Activated naive CD8-positive, alpha-beta T cell (primary cell): ENCODE measurements at regions not wholly inside any gene's neighbourhood (a gene's known extent, or its start where the extent isn't known, plus 50 kb on each side); places are given as distances from the start of the nearest gene placed in this dataset.

Experiments
- H3K27ac Mint-ChIP-seq: one replicate; pipeline ENCODE4 v1.8.0; 2021; ENCODE audit warnings: mixed read lengths
- H3K27me3 Mint-ChIP-seq: one replicate; pipeline ENCODE4 v1.8.0; 2021; ENCODE audit warnings: mixed read lengths
- H3K36me3 Mint-ChIP-seq: one replicate; pipeline ENCODE4 v1.8.0; 2021; ENCODE audit warnings: mixed read lengths
- H3K4me1 Mint-ChIP-seq: one replicate; pipeline ENCODE4 v1.8.0; 2021; ENCODE audit warnings: low read depth, mixed read lengths
- H3K4me3 Mint-ChIP-seq: one replicate; pipeline ENCODE4 v1.8.0; 2021; ENCODE audit warnings: mild to moderate bottlenecking, mixed read lengths
- H3K9me3 Mint-ChIP-seq: one replicate; pipeline ENCODE4 v1.8.0; 2021; ENCODE audit warnings: low read depth, mixed read lengths

GRCh38 chr17:33438578-33438977 is 145.5 kb upstream of the ASIC2 start:
- Mint-ChIP-seq H3K4me1 (no peaks in the 10 kb centered on the region), H3K27ac (no peak overlapping the region), H3K36me3 (no peaks in the 10 kb centered on the region), H3K4me3 (no peak overlapping the region), H3K27me3 (peaks cover 4% of the 10 kb centered on the region), H3K9me3 (peaks cover 8% of the 10 kb centered on the region)

- peaks cover 8% of the 10 kb centered on the region for H3K9me3 Mint-ChIP-seq
- H3K36me3 Mint-ChIP-seq = no peaks in the 10 kb centered on the region
- H3K27ac Mint-ChIP-seq = no peak overlapping the region
- no peaks in the 10 kb centered on the region for H3K4me1 Mint-ChIP-seq
- H3K27me3 Mint-ChIP-seq = peaks cover 4% of the 10 kb centered on the region
- H3K4me3 Mint-ChIP-seq = no peak overlapping the region
These were observed 149.2 kb upstream of the ASIC2 start for GRCh38 chr17:33442320-33442719.

GRCh38 chr17:33444731-33445130 is 151.6 kb upstream of the ASIC2 start:
- peaks cover 8% of the 10 kb centered on the region for H3K9me3 Mint-ChIP-seq

DNA sequence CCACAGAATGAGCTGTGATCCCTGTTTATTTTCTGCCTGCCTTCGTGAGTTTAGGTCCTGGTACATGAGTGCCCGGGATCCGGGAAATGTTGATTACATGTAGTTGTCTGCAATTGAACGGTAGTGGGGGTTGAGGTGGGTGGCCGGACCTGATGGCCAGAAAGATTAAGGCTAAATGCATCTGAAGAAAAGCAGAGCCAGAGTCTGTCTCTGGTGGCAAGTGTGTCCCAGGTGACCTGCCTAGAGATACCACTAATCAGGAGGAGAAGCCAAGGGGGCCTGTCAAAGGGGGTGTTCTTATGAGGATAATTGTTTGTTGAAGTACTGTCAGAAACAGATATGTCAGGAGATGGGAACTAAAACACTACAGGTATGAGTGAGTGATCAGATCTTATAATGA is 154.0 kb upstream of the ASIC2 start:
- H3K27ac Mint-ChIP-seq = no peak overlapping the region
- H3K36me3 Mint-ChIP-seq = no peaks in the 10 kb centered on the region
- H3K9me3 Mint-ChIP-seq = peaks cover 8% of the 10 kb centered on the region
- H3K4me3 Mint-ChIP-seq = no peak overlapping the region
- H3K4me1 Mint-ChIP-seq = no peaks in the 10 kb centered on the region
- H3K27me3 Mint-ChIP-seq = peaks cover 4% of the 10 kb centered on the region

More at GRCh38 chr17:33444731-33445130, 151.6 kb upstream of the ASIC2 start:
- peaks cover 4% of the 10 kb centered on the region for H3K27me3 Mint-ChIP-seq
- H3K27ac Mint-ChIP-seq = no peak overlapping the region
- H3K36me3 Mint-ChIP-seq = no peaks in the 10 kb centered on the region
- H3K4me1 Mint-ChIP-seq = no peaks in the 10 kb centered on the region
- no peak overlapping the region for H3K4me3 Mint-ChIP-seq

GRCh38 chr17:33451221-33451620 is 158.1 kb upstream of the ASIC2 start:
- no peaks in the 10 kb centered on the region for H3K4me1 Mint-ChIP-seq

GRCh38 chr17:33457477-33457876 is 164.4 kb upstream of the ASIC2 start:
- Mint-ChIP-seq H3K4me3 (no peak overlapping the region), H3K4me1 (no peaks in the 10 kb centered on the region), H3K36me3 (no peaks in the 10 kb centered on the region), H3K9me3 (no peaks in the 10 kb centered on the region), H3K27me3 (peaks cover 14% of the 10 kb centered on the region), H3K27ac (no peak overlapping the region)

More at GRCh38 chr17:33451221-33451620, 158.1 kb upstream of the ASIC2 start:
- H3K36me3 Mint-ChIP-seq = no peaks in the 10 kb centered on the region
- H3K9me3 Mint-ChIP-seq = no peaks in the 10 kb centered on the region
- H3K27ac Mint-ChIP-seq = no peak overlapping the region
- peaks cover 1% of the 10 kb centered on the region for H3K27me3 Mint-ChIP-seq
- no peak overlapping the region for H3K4me3 Mint-ChIP-seq

GRCh38 chr17:33459078-33459940 is 166.2 kb upstream of the ASIC2 start:
- H3K27ac Mint-ChIP-seq = no peak overlapping the region
- no peaks in the 10 kb centered on the region for H3K36me3 Mint-ChIP-seq
- no peak overlapping the region for H3K4me3 Mint-ChIP-seq
- no peaks in the 10 kb centered on the region for H3K4me1 Mint-ChIP-seq
- no peaks in the 10 kb centered on the region for H3K9me3 Mint-ChIP-seq
- H3K27me3 Mint-ChIP-seq = peaks cover 17% of the 10 kb centered on the region

- H3K27ac Mint-ChIP-seq = no peak overlapping the region
- H3K9me3 Mint-ChIP-seq = no peaks in the 10 kb centered on the region
- H3K27me3 Mint-ChIP-seq = peaks cover 18% of the 10 kb centered on the region
- no peaks in the 10 kb centered on the region for H3K36me3 Mint-ChIP-seq
- no peaks in the 10 kb centered on the region for H3K4me1 Mint-ChIP-seq
- no peak overlapping the region for H3K4me3 Mint-ChIP-seq
These were observed 167.8 kb upstream of the ASIC2 start for GRCh38 chr17:33460781-33461450.

DNA sequence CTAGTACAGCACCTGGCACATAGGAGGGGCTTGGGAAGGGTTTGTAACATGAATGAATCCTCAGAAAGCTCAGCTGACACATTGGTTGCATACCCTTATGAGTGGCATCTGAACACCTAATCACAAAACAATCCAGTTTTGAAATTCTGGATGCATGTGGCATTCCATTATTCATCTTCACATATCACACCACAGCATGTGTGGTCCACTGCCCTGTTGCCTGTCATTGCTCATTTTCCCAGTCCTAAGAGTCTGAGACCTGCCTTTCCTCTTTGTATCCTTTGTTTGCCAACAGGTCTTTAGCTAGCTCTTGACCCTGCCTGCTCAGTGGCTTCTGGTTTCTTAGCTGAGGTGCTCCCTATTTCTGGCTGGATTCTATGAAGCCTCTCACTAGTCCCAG is 170.8 kb upstream of the ASIC2 start:
- Mint-ChIP-seq H3K27ac (no peak overlapping the region), H3K4me1 (no peaks in the 10 kb centered on the region), H3K9me3 (no peaks in the 10 kb centered on the region), H3K4me3 (no peak overlapping the region), H3K36me3 (no peaks in the 10 kb centered on the region), H3K27me3 (peaks cover 10% of the 10 kb centered on the region)

DNA sequence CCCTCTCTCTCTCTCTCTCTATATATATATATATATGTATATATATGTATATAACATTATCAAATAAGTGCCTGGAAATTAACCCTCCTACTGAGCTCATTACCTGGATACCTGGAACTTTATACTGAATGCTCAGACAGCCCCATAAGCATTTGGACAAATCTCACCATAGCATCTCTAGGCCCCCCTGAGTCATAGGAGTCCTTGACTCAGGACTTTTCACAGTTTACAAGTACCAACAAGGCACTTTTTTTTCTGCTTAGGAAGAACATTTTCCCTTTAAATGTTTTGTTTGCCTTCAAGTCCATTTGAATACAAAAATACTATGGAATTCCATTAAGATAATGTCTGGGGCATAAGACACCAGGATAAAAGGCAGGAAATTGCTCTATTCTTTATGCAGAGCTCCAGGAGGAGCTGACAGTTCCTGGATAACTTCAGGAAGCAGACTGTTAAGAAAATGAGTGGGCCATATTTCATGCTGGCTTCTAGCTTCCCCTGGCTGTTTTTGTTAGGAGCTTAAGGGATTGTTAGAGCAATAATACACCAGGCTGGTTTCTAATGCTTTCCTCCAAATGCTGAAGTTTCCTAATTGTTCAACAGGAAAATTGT is 171.7 kb upstream of the ASIC2 start:
- no peaks in the 10 kb centered on the region for H3K9me3 Mint-ChIP-seq
- H3K27ac Mint-ChIP-seq = no peak overlapping the region
- peaks cover 7% of the 10 kb centered on the region for H3K27me3 Mint-ChIP-seq
- no peaks in the 10 kb centered on the region for H3K4me1 Mint-ChIP-seq
- H3K36me3 Mint-ChIP-seq = no peaks in the 10 kb centered on the region
- H3K4me3 Mint-ChIP-seq = no peak overlapping the region

DNA sequence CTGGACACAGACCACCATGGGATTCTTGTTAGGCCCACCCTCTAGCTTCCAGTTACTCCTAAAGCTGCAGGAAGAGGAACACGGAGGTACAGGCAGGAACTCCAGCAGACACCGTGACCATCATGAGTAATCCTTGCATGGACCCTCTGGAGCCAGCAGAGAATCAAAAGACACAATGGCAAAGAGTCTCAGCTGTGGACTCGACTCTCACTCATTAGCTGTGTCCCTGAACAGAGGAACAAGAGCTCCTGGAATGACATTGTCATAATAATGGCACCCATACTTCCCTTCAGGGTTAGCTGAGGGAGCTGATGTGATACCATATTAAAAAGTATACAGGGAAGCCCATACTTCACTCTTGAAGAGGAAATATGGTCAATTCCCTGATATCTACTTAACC is 176.3 kb upstream of the ASIC2 start:
- no peaks in the 10 kb centered on the region for H3K36me3 Mint-ChIP-seq
- peaks cover 4% of the 10 kb centered on the region for H3K27me3 Mint-ChIP-seq
- H3K4me1 Mint-ChIP-seq = no peaks in the 10 kb centered on the region
- H3K4me3 Mint-ChIP-seq = no peak overlapping the region
- no peaks in the 10 kb centered on the region for H3K9me3 Mint-ChIP-seq
- H3K27ac Mint-ChIP-seq = no peak overlapping the region

DNA sequence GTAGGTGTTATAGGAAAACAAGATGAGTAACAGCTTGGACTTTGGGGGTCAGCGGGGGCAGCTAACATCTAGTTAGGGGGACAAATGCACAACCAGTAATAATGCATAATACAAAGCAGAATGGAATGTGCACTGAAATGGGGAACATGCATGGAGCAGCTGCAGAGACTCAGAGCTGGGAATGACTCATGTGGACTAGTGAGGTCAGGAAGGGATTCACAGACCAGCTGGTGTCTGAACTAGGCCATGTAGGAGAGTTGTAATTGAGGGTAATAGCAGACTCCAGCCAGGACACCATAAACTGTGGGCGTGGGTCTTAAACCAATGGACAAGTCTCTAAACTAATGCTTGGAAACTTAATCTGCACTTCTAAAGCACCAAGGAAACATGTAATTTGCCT is 176.8 kb upstream of the ASIC2 start:
- Mint-ChIP-seq H3K27me3 (peaks cover 4% of the 10 kb centered on the region), H3K36me3 (no peaks in the 10 kb centered on the region), H3K27ac (no peak overlapping the region), H3K4me3 (no peak overlapping the region), H3K4me1 (no peaks in the 10 kb centered on the region), H3K9me3 (no peaks in the 10 kb centered on the region)

DNA sequence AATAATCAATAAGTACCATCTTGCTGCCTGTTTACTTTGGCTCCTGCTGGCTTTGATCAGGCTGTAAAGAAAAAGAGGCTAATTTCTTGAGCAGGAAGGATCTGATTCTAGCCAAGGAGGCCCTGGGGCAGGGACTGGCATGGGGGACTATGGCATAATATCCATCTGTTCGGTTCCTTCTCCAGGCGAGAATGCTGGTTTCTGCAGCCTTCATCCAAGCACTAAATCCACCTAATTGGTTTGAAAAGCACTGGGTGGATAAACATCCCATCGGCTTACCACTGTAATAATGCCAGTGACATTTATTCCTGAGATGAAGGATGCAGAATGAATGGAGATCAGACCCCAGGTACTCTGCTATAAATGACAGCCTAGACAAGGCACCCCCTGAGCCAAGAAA is 180.0 kb upstream of the ASIC2 start:
- H3K27me3 Mint-ChIP-seq = peaks cover 3% of the 10 kb centered on the region

DNA sequence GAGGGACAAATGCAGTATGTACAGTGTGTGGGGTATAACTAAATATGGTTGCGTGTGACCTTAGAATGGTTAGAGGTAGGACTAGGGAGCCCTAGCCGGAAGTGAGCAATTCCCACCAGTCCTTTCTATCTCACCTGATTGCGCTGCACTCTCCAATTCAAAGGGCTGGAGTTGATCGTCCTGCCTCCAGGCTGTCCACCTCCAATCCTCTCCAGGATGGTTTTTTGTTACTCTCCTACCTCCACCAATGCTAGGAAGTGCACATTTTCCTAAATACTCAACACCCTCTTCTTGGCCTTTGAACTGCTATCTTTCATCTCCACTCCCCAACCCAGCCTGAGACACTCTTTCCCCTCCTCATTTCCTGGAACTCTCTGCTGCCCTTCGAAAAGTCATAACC is 181.7 kb upstream of the ASIC2 start:
- no peak overlapping the region for H3K27ac Mint-ChIP-seq
- no peaks in the 10 kb centered on the region for H3K4me1 Mint-ChIP-seq
- H3K27me3 Mint-ChIP-seq = peaks cover 3% of the 10 kb centered on the region
- no peak overlapping the region for H3K4me3 Mint-ChIP-seq
- no peaks in the 10 kb centered on the region for H3K9me3 Mint-ChIP-seq
- H3K36me3 Mint-ChIP-seq = no peaks in the 10 kb centered on the region

More for the DNA sequence above, 180.0 kb upstream of the ASIC2 start:
- H3K9me3 Mint-ChIP-seq = no peaks in the 10 kb centered on the region
- no peak overlapping the region for H3K27ac Mint-ChIP-seq
- H3K36me3 Mint-ChIP-seq = no peaks in the 10 kb centered on the region
- H3K4me1 Mint-ChIP-seq = no peaks in the 10 kb centered on the region
- no peak overlapping the region for H3K4me3 Mint-ChIP-seq

DNA sequence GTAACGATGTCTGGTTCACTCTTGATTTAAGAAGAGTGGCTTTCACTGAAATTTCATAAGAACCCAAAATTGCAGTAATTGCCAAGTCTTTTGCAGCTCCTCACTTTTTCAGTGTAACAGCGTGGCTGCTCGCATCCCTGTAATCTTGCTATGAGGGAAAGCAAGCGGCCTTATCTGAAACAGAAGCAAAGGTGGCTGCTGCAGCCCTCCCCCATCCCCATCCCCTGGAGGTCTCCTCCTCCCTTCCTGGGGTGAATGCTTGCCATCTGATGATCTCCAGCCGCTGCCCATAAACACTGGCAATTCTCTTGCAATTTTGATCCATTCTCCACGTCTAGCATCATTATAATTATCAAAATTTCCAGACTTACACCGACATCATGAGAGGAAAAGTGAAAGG is 182.5 kb upstream of the ASIC2 start:
- Mint-ChIP-seq H3K36me3 (no peaks in the 10 kb centered on the region), H3K4me3 (no peak overlapping the region), H3K9me3 (no peaks in the 10 kb centered on the region), H3K27ac (no peak overlapping the region), H3K4me1 (no peaks in the 10 kb centered on the region), H3K27me3 (peaks cover 3% of the 10 kb centered on the region)
